ENCODE measurements at regions not wholly inside any gene's neighbourhood (a gene's known extent, or its start where the extent isn't known, plus 50 kb on each side); places are given as distances from the start of the nearest gene placed in this dataset.

- no peak for TF ChIP-seq CTCF (conservative IDR thresholded peaks at IDR 0.05)
- no peak for TF ChIP-seq ZFX (IDR thresholded peaks at IDR 0.05)
Measured at GRCh38 chr12:34287986-34288962, 266.0 kb downstream of the ALG10 start.
